Activated naive CD8-positive, alpha-beta T cell treated with anti-CD3 and anti-CD28 coated beads, Interleukin-2, amount 50 U/mL, for 24 hours (primary cell): ENCODE measurements at regions not wholly inside any gene's neighbourhood (a gene's known extent, or its start where the extent isn't known, plus 50 kb on each side); places are given as distances from the start of the nearest gene placed in this dataset.

Experiments
- ATAC-seq: fragments of 150-1000 bp; cut with Tn5 transposase; one replicate; pipeline ENCODE4 v1.10.0; 2021
- DNase-seq: peaks from one replicate; pipeline ENCODE4 v3.0.0; 2021
- H3K27ac Mint-ChIP-seq: one replicate; pipeline ENCODE4 v1.8.0; 2021; ENCODE audit warnings: mild to moderate bottlenecking, mixed read lengths
- H3K27me3 Mint-ChIP-seq: one replicate; pipeline ENCODE4 v1.8.0; 2021; ENCODE audit warnings: mixed read lengths
- H3K36me3 Mint-ChIP-seq: one replicate; pipeline ENCODE4 v1.8.0; 2021; ENCODE audit warnings: low read depth, mixed read lengths
- H3K4me1 Mint-ChIP-seq: one replicate; pipeline ENCODE4 v1.8.0; 2021; ENCODE audit warnings: mixed read lengths
- H3K4me3 Mint-ChIP-seq: one replicate; pipeline ENCODE4 v1.8.0; 2021; ENCODE audit warnings: mild to moderate bottlenecking, moderate library complexity, mixed read lengths
- H3K9me3 Mint-ChIP-seq: one replicate; pipeline ENCODE4 v1.8.0; 2021; ENCODE audit warnings: mixed read lengths

DNA sequence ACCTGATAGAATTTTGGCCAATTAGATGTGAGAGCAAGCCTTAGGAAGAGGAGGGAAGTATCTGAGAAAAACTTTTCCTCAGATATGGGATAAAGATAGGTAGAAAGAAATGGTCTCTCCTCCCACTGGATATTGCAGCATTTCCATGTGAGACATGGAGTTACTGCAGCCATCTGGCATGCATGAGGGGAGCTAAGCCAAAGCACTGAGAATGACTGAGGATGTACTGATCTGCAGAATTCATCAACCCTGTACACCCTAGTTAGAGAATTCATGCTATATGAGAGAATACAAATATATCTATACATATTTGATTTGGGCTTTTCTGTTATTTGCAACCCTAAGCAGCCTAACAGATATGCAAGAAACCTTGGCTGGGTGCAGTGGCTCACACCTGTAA lies 52.5 kb upstream of the RPL34 start:
- Mint-ChIP-seq H3K4me1 (peaks cover 31% of the 10 kb centered on the region), H3K27me3 (no peaks in the 10 kb centered on the region), H3K36me3 (no peaks in the 10 kb centered on the region), H3K9me3 (no peaks in the 10 kb centered on the region), H3K27ac (no peak overlapping the region), H3K4me3 (no peak overlapping the region)
- no peak for DNase-seq
- ATAC-seq = no peak

GRCh38 chr4:108561116-108561515 lies 59.3 kb upstream of the RPL34 start:
- no peaks in the 10 kb centered on the region for H3K36me3 Mint-ChIP-seq
- no peak overlapping the region for H3K27ac Mint-ChIP-seq
- peaks cover 7% of the 10 kb centered on the region for H3K4me1 Mint-ChIP-seq
- no peak for DNase-seq
- ATAC-seq = no peak
- H3K27me3 Mint-ChIP-seq = no peaks in the 10 kb centered on the region
- no peaks in the 10 kb centered on the region for H3K9me3 Mint-ChIP-seq
- H3K4me3 Mint-ChIP-seq = no peak overlapping the region

- Mint-ChIP-seq H3K36me3 (no peaks in the 10 kb centered on the region), H3K9me3 (no peaks in the 10 kb centered on the region), H3K4me1 (peaks cover 7% of the 10 kb centered on the region), H3K27me3 (no peaks in the 10 kb centered on the region), H3K4me3 (no peak overlapping the region), H3K27ac (no peak overlapping the region)
- ATAC-seq (no peak), DNase-seq (no peak)
Measured at GRCh38 chr4:108560616-108561015, 59.8 kb upstream of the RPL34 start.

GRCh38 chr4:108559911-108560310 lies 60.5 kb upstream of the RPL34 start:
- Mint-ChIP-seq H3K27ac (no peak overlapping the region), H3K27me3 (no peaks in the 10 kb centered on the region), H3K4me1 (peaks cover 3% of the 10 kb centered on the region), H3K9me3 (no peaks in the 10 kb centered on the region), H3K4me3 (no peak overlapping the region), H3K36me3 (no peaks in the 10 kb centered on the region)
- ATAC-seq (no peak), DNase-seq (no peak)

- H3K27me3 Mint-ChIP-seq = no peaks in the 10 kb centered on the region
Measured at GRCh38 chr4:108559068-108559793, 61.1 kb upstream of the RPL34 start.

GRCh38 chr4:108556588-108557200 lies 63.7 kb upstream of the RPL34 start:
- Mint-ChIP-seq H3K36me3 (no peaks in the 10 kb centered on the region), H3K27me3 (no peaks in the 10 kb centered on the region), H3K9me3 (no peaks in the 10 kb centered on the region), H3K27ac (no peak overlapping the region), H3K4me3 (no peak overlapping the region), H3K4me1 (no peaks in the 10 kb centered on the region)
- ATAC-seq = peak; percentile 36
- DNase-seq = no peak

More at GRCh38 chr4:108559068-108559793, 61.1 kb upstream of the RPL34 start:
- H3K36me3 Mint-ChIP-seq = no peaks in the 10 kb centered on the region
- no peaks in the 10 kb centered on the region for H3K9me3 Mint-ChIP-seq
- peaks cover 2% of the 10 kb centered on the region for H3K4me1 Mint-ChIP-seq
- DNase-seq (no peak), ATAC-seq (no peak)
- H3K27ac Mint-ChIP-seq = no peak overlapping the region
- H3K4me3 Mint-ChIP-seq = no peak overlapping the region

DNA sequence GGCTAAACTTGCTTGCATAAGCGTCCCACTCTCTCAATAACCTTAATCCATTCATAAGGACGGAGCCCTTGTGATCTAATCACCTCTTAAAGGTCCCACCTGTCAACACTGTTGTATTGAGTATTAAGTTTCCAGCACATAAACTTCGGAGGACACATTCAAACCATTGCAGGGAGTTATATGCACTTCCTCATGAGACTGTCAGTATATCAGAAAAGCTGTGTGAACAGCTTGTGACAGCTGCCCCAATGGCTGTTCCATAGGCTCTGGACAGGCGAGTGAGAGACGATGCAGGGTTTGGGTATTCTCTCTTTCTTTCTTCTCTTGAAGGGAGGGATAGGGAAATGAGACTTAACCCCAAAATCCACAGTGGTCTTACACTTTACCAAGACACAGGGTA lies 64.2 kb upstream of the RPL34 start:
- no peak for DNase-seq
- Mint-ChIP-seq H3K27ac (no peak overlapping the region), H3K9me3 (no peaks in the 10 kb centered on the region)

GRCh38 chr4:108555701-108556100 lies 64.7 kb upstream of the RPL34 start:
- H3K36me3 Mint-ChIP-seq = no peaks in the 10 kb centered on the region
- H3K4me1 Mint-ChIP-seq = no peaks in the 10 kb centered on the region
- ATAC-seq = no peak
- H3K27ac Mint-ChIP-seq = no peak overlapping the region
- H3K27me3 Mint-ChIP-seq = no peaks in the 10 kb centered on the region
- no peak overlapping the region for H3K4me3 Mint-ChIP-seq
- H3K9me3 Mint-ChIP-seq = no peaks in the 10 kb centered on the region
- DNase-seq = no peak

More for the DNA sequence above, 64.2 kb upstream of the RPL34 start:
- H3K4me1 Mint-ChIP-seq = no peaks in the 10 kb centered on the region
- ATAC-seq = no peak
- no peaks in the 10 kb centered on the region for H3K36me3 Mint-ChIP-seq
- no peaks in the 10 kb centered on the region for H3K27me3 Mint-ChIP-seq
- no peak overlapping the region for H3K4me3 Mint-ChIP-seq

DNA sequence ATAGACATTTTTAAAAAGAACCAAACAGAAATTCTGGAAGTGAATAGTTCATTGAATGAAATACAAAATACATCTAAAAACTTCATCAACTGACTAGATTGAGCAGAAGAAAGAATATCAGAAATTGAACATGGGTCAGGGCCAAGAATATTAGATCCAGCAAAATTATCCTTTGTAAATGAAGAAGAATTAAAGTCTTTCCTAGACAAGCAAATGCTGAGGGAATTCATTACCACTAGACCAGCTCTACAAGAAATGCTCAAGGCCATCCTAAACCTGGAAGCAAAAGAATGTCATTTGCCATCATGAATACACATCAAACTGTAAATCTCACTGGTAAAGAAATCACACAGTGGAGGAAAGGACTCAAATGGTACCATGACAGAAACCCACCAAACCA lies 72.7 kb upstream of the RPL34 start:
- H3K9me3 Mint-ChIP-seq = peaks cover 30% of the 10 kb centered on the region
- no peak overlapping the region for H3K27ac Mint-ChIP-seq
- H3K4me3 Mint-ChIP-seq = no peak overlapping the region
- H3K4me1 Mint-ChIP-seq = no peaks in the 10 kb centered on the region
- ATAC-seq (no peak), DNase-seq (no peak)
- no peaks in the 10 kb centered on the region for H3K27me3 Mint-ChIP-seq
- H3K36me3 Mint-ChIP-seq = peaks cover 13% of the 10 kb centered on the region

DNA sequence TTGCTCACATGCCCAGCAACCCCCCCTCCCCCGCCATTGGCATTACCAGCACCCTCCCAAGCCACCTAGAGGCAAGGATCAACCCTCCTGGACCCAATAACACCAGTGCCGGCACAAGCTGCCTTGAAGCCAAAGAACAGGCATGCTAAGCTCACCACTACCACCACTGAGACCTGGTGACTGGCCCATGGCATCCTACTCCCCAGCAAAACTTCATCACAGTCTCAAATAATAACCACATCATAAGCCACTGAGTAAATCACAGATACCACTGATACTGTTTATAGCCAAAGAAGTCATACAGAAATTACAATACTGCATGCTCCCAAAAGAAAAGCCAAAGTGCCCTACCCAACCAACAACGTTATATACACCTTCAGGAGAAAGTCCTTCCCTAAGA lies 73.6 kb upstream of the RPL34 start:
- Mint-ChIP-seq H3K4me1 (peaks cover 3% of the 10 kb centered on the region), H3K4me3 (no peak overlapping the region), H3K27me3 (no peaks in the 10 kb centered on the region), H3K9me3 (peaks cover 30% of the 10 kb centered on the region), H3K27ac (no peak overlapping the region), H3K36me3 (peaks cover 13% of the 10 kb centered on the region)
- DNase-seq (no peak), ATAC-seq (no peak)

GRCh38 chr4:108544481-108544880 lies 75.9 kb upstream of the RPL34 start:
- Mint-ChIP-seq H3K27me3 (no peaks in the 10 kb centered on the region), H3K9me3 (peaks cover 25% of the 10 kb centered on the region), H3K36me3 (peaks cover 15% of the 10 kb centered on the region), H3K27ac (no peak overlapping the region), H3K4me3 (no peak overlapping the region), H3K4me1 (peaks cover 15% of the 10 kb centered on the region)
- no peak for DNase-seq
- ATAC-seq = no peak

- Mint-ChIP-seq H3K9me3 (peaks cover 15% of the 10 kb centered on the region), H3K27me3 (no peaks in the 10 kb centered on the region), H3K27ac (no peak overlapping the region), H3K4me1 (peaks cover 15% of the 10 kb centered on the region), H3K4me3 (no peak overlapping the region), H3K36me3 (peaks cover 9% of the 10 kb centered on the region)
- ATAC-seq = no peak
- no peak for DNase-seq
Measured at GRCh38 chr4:108543359-108543968, 76.9 kb upstream of the RPL34 start.

DNA sequence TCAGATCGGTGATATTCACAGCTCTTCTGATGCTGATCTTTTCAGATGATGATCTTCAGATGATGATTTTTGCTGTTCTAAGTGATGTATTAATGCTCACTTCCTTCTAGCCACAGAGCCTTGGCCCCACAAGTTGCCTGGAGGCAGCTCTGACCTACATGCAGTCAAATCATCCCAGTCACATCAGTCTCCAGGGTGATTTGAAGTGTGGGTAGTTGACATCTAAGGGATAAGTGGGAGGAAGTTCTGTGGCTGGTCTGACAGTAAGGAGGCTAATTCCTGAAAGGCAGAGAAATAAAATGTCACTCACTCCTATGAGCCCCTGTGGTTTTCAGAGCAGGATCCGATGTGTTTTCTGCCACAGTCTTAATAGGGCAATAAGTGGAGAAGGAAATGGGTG lies 79.8 kb upstream of the RPL34 start:
- Mint-ChIP-seq H3K9me3 (peaks cover 5% of the 10 kb centered on the region), H3K4me3 (no peak overlapping the region), H3K36me3 (peaks cover 2% of the 10 kb centered on the region), H3K27me3 (no peaks in the 10 kb centered on the region), H3K27ac (no peak overlapping the region), H3K4me1 (peaks cover 23% of the 10 kb centered on the region)
- DNase-seq (no peak), ATAC-seq (no peak)

GRCh38 chr4:108536577-108536976 lies 83.8 kb upstream of the RPL34 start:
- DNase-seq (no peak), ATAC-seq (no peak)
- H3K4me1 Mint-ChIP-seq = peaks cover 45% of the 10 kb centered on the region
- no peaks in the 10 kb centered on the region for H3K27me3 Mint-ChIP-seq
- no peak overlapping the region for H3K27ac Mint-ChIP-seq
- H3K4me3 Mint-ChIP-seq = no peak overlapping the region
- peaks cover 2% of the 10 kb centered on the region for H3K36me3 Mint-ChIP-seq
- H3K9me3 Mint-ChIP-seq = no peaks in the 10 kb centered on the region

- H3K9me3 Mint-ChIP-seq = no peaks in the 10 kb centered on the region
- H3K36me3 Mint-ChIP-seq = no peaks in the 10 kb centered on the region
- peak overlapping the region; percentile 6 for H3K4me3 Mint-ChIP-seq
- H3K27me3 Mint-ChIP-seq = no peaks in the 10 kb centered on the region
- H3K27ac Mint-ChIP-seq = no peak overlapping the region
- DNase-seq (no peak), ATAC-seq (peak; percentile 60)
- peaks cover 48% of the 10 kb centered on the region for H3K4me1 Mint-ChIP-seq
Measured at GRCh38 chr4:108535757-108536156, 84.6 kb upstream of the RPL34 start.
